Endodermal cell (in vitro differentiated cells): ENCODE measurements at regions not wholly inside any gene's neighbourhood (a gene's known extent, or its start where the extent isn't known, plus 50 kb on each side); places are given as distances from the start of the nearest gene placed in this dataset.

Experiments
- DNase-seq: peaks from one replicate; pipeline ENCODE4 v3.0.0-alpha.2; 2017
- H3K27ac ChIP-seq: 2 replicates; pipeline ENCODE4 v1.5.1; 2013; ENCODE audit warnings: mild to moderate bottlenecking, low read depth, low read length, moderate library complexity
- H3K27me3 ChIP-seq: 2 replicates; pipeline ENCODE4 v1.6.1; 2013; ENCODE audit warnings: mild to moderate bottlenecking, low read length, moderate library complexity; ENCODE audit not compliant: insufficient read depth, control insufficient read depth, poor library complexity, severe bottlenecking
- H3K36me3 ChIP-seq: 2 replicates; pipeline ENCODE4 v1.7.0; 2013; ENCODE audit warnings: mild to moderate bottlenecking, low read length, moderate library complexity; ENCODE audit not compliant: control insufficient read depth, insufficient read depth
- H3K4me1 ChIP-seq: one replicate; pipeline ENCODE4 v1.7.0; 2013; ENCODE audit warnings: low read length; ENCODE audit not compliant: control insufficient read depth, insufficient read depth
- H3K4me3 ChIP-seq: 2 replicates; pipeline ENCODE4 v1.5.1; 2013; ENCODE audit warnings: mild to moderate bottlenecking, low read length, moderate library complexity
- H3K9ac ChIP-seq: 2 replicates; pipeline ENCODE4 v1.6.1; 2013; ENCODE audit warnings: mild to moderate bottlenecking, low read length, moderate library complexity; ENCODE audit not compliant: poor library complexity, severe bottlenecking; ENCODE audit errors: extremely low read depth
- H3K9me3 ChIP-seq: 2 replicates; pipeline ENCODE4 v1.6.1; 2013; ENCODE audit warnings: mild to moderate bottlenecking, low read length, moderate library complexity; ENCODE audit not compliant: control insufficient read depth
- H3K27ac Mint-ChIP-seq: 2 replicates; pipeline ENCODE4 v1.8.0; 2020; ENCODE audit warnings: mixed read lengths
- H3K27me3 Mint-ChIP-seq: 2 replicates; pipeline ENCODE4 v1.8.0; 2021; ENCODE audit warnings: mild to moderate bottlenecking, mixed read lengths; ENCODE audit not compliant: insufficient read depth
- H3K36me3 Mint-ChIP-seq: 2 replicates; pipeline ENCODE4 v1.8.0; 2020; ENCODE audit warnings: low read depth, mixed read lengths
- H3K4me1 Mint-ChIP-seq: 2 replicates; pipeline ENCODE4 v1.8.0; 2020; ENCODE audit warnings: mixed read lengths
- H3K4me3 Mint-ChIP-seq: 2 replicates; pipeline ENCODE4 v1.8.0; 2020; ENCODE audit warnings: mild to moderate bottlenecking, moderate library complexity, mixed read lengths
- H3K9me3 Mint-ChIP-seq: 2 replicates; pipeline ENCODE4 v1.8.0; 2020; ENCODE audit warnings: mild to moderate bottlenecking, mixed read lengths
- WGBS, 2 experiments: methylation state at CpG; one replicate each; pipeline versions ENCODE4 v1.1.5 to v1.1.7; 2013; ENCODE audit warnings: missing lambda C conversion rate in 2 of 2, mixed read lengths in 1 of 2; ENCODE audit not compliant: insufficient coverage in 1 of 2, insufficient read length in 1 of 2; 5-methylcytosine and 5-hydroxymethylcytosine counted together
- TF ChIP-seq, protein P1 (sequence below): fragments of 200-600 bp; sonication (generic); conservative IDR thresholded peaks from 2 replicates; pipeline ENCODE4 v1.5.0; 2021; ENCODE audit warnings: antibody characterized with exemption, mild to moderate bottlenecking

DNA sequence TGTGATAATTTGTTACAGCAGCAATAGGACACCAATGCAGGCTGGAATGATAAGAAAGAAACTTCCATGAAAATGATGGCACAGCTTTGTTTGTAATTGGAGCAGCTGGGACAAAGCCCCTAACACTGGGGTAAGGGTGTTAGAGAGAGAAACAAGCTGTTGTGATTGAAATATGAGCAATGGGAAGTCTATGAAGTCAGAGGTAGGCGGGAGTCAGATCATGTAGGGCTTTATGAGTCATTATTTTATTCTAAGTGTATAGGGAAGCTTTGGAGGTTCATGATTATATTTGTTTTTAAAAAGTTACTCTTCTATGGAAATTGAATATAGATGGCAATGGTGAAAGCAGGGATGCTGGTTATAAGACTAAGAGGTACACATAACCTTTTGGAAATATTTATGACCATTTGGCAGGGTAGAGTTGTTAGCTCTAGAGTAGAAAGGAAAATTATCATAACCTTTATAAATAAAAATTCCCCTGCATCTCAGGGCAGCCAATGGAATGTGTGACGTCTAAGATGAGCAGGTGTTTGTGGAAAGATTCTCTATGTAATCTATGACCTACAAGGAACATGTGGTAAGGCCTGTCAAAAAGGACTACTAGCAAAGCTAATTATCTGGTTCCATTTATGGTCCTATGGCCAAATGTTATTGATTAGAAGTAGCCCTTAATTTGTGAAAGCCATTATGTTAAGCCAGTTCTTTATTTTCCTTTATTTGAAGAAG lies 85.6 kb downstream of the KCNJ2 start:
- H3K36me3 ChIP-seq, result no peaks in the 10 kb centered on the region
- TF ChIP-seq, protein P1, sequence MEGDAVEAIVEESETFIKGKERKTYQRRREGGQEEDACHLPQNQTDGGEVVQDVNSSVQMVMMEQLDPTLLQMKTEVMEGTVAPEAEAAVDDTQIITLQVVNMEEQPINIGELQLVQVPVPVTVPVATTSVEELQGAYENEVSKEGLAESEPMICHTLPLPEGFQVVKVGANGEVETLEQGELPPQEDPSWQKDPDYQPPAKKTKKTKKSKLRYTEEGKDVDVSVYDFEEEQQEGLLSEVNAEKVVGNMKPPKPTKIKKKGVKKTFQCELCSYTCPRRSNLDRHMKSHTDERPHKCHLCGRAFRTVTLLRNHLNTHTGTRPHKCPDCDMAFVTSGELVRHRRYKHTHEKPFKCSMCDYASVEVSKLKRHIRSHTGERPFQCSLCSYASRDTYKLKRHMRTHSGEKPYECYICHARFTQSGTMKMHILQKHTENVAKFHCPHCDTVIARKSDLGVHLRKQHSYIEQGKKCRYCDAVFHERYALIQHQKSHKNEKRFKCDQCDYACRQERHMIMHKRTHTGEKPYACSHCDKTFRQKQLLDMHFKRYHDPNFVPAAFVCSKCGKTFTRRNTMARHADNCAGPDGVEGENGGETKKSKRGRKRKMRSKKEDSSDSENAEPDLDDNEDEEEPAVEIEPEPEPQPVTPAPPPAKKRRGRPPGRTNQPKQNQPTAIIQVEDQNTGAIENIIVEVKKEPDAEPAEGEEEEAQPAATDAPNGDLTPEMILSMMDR, result no peak
- H3K36me3 Mint-ChIP-seq, result no peaks in the 10 kb centered on the region
- H3K27me3 ChIP-seq, result peaks cover 14% of the 10 kb centered on the region
- H3K9me3 Mint-ChIP-seq, result no peaks in the 10 kb centered on the region
- WGBS, 2 experiments, result 89 to 90% methylated on average over 2 of the region's 2 CpGs
- H3K4me3 Mint-ChIP-seq, result no peak overlapping the region
- no peak overlapping the region for H3K4me3 ChIP-seq
- H3K4me1 Mint-ChIP-seq, result no peaks in the 10 kb centered on the region
- DNase-seq, result no peak
- H3K27ac Mint-ChIP-seq, result no peak overlapping the region
- no peaks in the 10 kb centered on the region for H3K9me3 ChIP-seq
- no peak overlapping the region for H3K9ac ChIP-seq
- H3K27me3 Mint-ChIP-seq, result peaks cover 10% of the 10 kb centered on the region
- H3K27ac ChIP-seq, result no peak overlapping the region
- H3K4me1 ChIP-seq, result no peaks in the 10 kb centered on the region

DNA sequence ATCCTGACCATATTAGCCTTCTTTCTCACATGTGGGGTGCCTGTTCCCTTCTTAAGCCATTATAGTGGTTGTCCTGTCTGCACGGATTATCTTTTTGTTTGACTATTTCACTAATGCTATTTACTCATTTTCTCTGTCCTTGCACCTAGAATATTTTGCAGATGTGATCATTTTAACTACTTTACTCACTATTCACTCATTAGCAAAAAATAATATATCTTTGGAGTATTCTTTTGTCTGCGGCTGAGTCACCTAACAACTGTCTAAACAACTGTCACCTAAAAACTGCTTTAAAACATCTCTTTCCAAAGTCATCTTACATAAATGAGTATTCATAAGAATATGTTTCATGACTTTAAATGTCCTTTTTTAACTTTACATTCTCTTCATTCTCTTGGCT lies 87.4 kb downstream of the KCNJ2 start:
- Mint-ChIP-seq H3K27me3 (peaks cover 13% of the 10 kb centered on the region), H3K36me3 (no peaks in the 10 kb centered on the region), H3K9me3 (no peaks in the 10 kb centered on the region), H3K27ac (no peak overlapping the region), H3K4me1 (no peaks in the 10 kb centered on the region), H3K4me3 (no peak overlapping the region)
- Histone ChIP-seq H3K27me3 (peaks cover 14% of the 10 kb centered on the region), H3K9ac (no peak overlapping the region), H3K36me3 (no peaks in the 10 kb centered on the region), H3K4me1 (no peaks in the 10 kb centered on the region), H3K4me3 (no peak overlapping the region), H3K27ac (no peak overlapping the region), H3K9me3 (no peaks in the 10 kb centered on the region)
- TF ChIP-seq, protein P1, result no peak
- no peak for DNase-seq
- WGBS, 2 experiments, result 97 to 100% methylated on average over 1 to 2 of the region's 2 CpGs

DNA sequence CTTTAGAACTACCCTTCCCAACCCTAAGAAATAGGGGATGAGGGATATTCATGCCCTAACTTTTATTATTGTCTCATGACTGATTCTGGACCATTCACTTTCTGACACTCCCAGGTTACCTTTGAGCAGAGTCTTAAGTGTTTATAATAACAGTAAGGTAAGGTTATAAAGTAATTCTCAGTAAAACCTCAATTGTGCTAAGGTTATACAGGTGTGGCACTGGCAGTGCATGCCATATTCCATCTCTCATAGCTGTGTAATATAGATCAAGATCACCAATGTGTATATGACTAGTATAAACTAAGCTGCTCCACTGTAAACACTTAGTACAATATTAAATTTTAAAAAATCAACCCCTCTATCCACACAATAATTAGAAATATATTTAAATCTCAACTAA lies 89.1 kb downstream of the KCNJ2 start:
- H3K4me3 ChIP-seq, result no peak overlapping the region
- Mint-ChIP-seq H3K36me3 (no peaks in the 10 kb centered on the region), H3K9me3 (no peaks in the 10 kb centered on the region), H3K27ac (no peak overlapping the region), H3K4me1 (no peaks in the 10 kb centered on the region), H3K27me3 (peaks cover 13% of the 10 kb centered on the region), H3K4me3 (no peak overlapping the region)
- no peak overlapping the region for H3K27ac ChIP-seq
- no peaks in the 10 kb centered on the region for H3K4me1 ChIP-seq
- no peaks in the 10 kb centered on the region for H3K36me3 ChIP-seq
- no peaks in the 10 kb centered on the region for H3K9me3 ChIP-seq
- H3K27me3 ChIP-seq, result peaks cover 12% of the 10 kb centered on the region
- TF ChIP-seq, protein P1, result no peak
- no peak overlapping the region for H3K9ac ChIP-seq
- no peak for DNase-seq
